ENCODE measurements at regions not wholly inside any gene's neighbourhood (a gene's known extent, or its start where the extent isn't known, plus 50 kb on each side); places are given as distances from the start of the nearest gene placed in this dataset.

DNA sequence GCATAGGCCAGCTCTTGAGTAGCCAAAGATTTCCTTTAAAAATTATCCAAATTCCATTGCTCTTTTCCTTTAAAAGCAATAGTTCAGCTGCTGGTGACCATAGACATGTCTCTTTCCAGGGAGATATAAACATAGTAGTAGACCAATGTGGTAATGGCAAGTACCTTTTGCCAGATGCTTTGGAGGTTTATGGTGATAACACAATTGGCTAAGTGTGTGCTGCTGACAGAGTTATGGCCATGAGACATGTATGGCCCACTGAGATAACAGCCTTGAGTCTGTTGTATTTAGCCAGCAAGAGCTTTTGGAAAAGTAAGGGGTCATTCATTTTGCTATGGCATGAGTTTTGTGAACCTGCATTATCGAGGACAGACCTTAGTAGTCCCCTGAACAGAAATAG lies 1146.8 kb downstream of the TUSC7 start:
- H3K9me3 ChIP-seq (ENCODE audit: control insufficient read depth in 4 of 4, insufficient read depth in 3 of 4, low read length in 3 of 4) = no peaks in the 10 kb centered on the region
- no peaks in the 10 kb centered on the region for H3K27me3 ChIP-seq (ENCODE audit: control insufficient read depth in 3 of 3, insufficient read depth in 3 of 3, low read length in 2 of 3)
- DNase-seq = no peak
- ATAC-seq (ENCODE audit: insufficient read depth, low FRiP score) = no peak
- H3K27ac ChIP-seq (ENCODE audit: low read depth in 1 of 2, low read length in 1 of 2) = no peak overlapping the region
- 82% methylated on average over 1 of the region's 1 CpG for WGBS, 2 donors
- H3K4me3 ChIP-seq = no peak overlapping the region
- no peak overlapping the region for H3K9ac ChIP-seq (ENCODE audit: insufficient read depth in 1 of 2, low read length in 2 of 2)
- TF ChIP-seq, protein P1, sequence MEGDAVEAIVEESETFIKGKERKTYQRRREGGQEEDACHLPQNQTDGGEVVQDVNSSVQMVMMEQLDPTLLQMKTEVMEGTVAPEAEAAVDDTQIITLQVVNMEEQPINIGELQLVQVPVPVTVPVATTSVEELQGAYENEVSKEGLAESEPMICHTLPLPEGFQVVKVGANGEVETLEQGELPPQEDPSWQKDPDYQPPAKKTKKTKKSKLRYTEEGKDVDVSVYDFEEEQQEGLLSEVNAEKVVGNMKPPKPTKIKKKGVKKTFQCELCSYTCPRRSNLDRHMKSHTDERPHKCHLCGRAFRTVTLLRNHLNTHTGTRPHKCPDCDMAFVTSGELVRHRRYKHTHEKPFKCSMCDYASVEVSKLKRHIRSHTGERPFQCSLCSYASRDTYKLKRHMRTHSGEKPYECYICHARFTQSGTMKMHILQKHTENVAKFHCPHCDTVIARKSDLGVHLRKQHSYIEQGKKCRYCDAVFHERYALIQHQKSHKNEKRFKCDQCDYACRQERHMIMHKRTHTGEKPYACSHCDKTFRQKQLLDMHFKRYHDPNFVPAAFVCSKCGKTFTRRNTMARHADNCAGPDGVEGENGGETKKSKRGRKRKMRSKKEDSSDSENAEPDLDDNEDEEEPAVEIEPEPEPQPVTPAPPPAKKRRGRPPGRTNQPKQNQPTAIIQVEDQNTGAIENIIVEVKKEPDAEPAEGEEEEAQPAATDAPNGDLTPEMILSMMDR (IDR thresholded peaks at IDR 0.05; ENCODE audit: control extremely low read depth, extremely low read depth) = no peak
- no peaks in the 10 kb centered on the region for H3K36me3 ChIP-seq (ENCODE audit: control insufficient read depth in 4 of 4, insufficient read depth in 4 of 4, low read length in 4 of 4)
- H3K4me1 ChIP-seq (ENCODE audit: control insufficient read depth in 5 of 5, insufficient read depth in 5 of 5, low read length in 5 of 5) = peaks cover 0 to 4% (median 0%) of the 10 kb centered on the region in 5 donors

DNA sequence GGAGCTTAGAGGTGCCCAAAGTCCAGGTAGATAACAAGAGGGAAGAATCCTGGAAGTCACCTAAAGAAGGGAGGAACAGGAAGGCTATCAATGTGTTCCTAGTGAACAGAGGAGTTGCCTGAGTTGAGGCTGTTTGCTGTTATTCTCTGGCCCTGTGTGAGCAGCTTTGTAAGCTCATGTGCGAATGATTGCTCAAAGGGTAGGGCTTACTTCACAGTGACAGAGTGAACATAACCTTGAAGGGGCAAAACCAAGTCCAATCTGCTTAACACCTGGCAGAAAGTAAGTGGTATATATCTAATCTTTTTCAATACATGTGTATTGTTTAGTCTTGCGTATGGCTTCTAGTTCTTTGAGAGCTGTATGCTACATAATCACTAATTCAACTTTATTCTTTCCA lies 1153.6 kb downstream of the TUSC7 start:
- no peaks in the 10 kb centered on the region for H3K4me1 ChIP-seq (ENCODE audit: control insufficient read depth in 5 of 5, insufficient read depth in 5 of 5, low read length in 5 of 5)
- DNase-seq (no peak), ATAC-seq (ENCODE audit: insufficient read depth, low FRiP score) (no peak)
- no peaks in the 10 kb centered on the region for H3K27me3 ChIP-seq (ENCODE audit: control insufficient read depth in 3 of 3, insufficient read depth in 3 of 3, low read length in 2 of 3)
- no peak overlapping the region for H3K27ac ChIP-seq (ENCODE audit: low read depth in 1 of 2, low read length in 1 of 2)
- H3K36me3 ChIP-seq (ENCODE audit: control insufficient read depth in 4 of 4, insufficient read depth in 4 of 4, low read length in 4 of 4) = no peaks in the 10 kb centered on the region
- TF ChIP-seq, protein P1 (IDR thresholded peaks at IDR 0.05; ENCODE audit: control extremely low read depth, extremely low read depth) = no peak
- no peaks in the 10 kb centered on the region for H3K9me3 ChIP-seq (ENCODE audit: control insufficient read depth in 4 of 4, insufficient read depth in 3 of 4, low read length in 3 of 4)
- H3K9ac ChIP-seq (ENCODE audit: insufficient read depth in 1 of 2, low read length in 2 of 2) = no peak overlapping the region
- WGBS, 2 donors = 93 to 98% methylated on average over 2 of the region's 2 CpGs
- H3K4me3 ChIP-seq = no peak overlapping the region

DNA sequence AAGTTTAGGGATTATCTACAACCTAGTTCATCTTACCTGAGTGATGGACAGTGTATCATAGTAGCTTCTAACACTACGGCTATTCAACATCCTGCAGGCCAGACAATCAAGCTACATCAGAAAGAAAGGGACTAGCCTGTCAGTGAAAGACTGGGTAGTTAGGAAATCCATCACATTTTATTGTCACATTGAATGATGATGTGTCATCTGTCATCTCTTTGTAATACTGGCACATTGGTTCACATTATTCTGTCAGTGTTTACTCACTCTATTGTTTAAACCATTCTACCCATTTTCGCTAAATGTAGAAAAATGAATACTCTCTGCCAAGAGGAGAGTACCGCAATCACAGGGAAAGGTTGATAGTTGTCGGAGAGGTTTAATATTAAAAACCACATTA lies 1155.8 kb downstream of the TUSC7 start:
- TF ChIP-seq, protein P1 (IDR thresholded peaks at IDR 0.05; ENCODE audit: control extremely low read depth, extremely low read depth) = no peak

DNA sequence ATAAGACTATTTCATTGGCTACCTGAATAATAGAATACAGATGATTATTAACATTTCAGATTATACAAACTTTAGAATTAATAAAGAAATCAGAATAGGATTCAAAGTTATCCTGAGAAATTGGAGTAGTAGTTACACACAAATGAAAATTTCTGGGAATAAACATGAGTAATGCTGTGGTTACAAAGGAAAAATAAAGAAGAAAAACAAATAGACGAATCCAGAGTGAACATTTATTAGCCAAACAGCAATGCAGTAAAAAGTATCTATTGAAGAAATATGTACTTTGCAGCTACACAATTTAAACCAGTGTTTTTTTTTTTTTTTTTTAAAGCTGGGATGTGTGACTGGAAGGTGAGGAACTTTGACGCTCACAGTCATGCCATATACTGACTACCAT lies 1159.2 kb downstream of the TUSC7 start:
- WGBS, 2 donors = 85 to 86% methylated on average over 2 of the region's 2 CpGs
- TF ChIP-seq, protein P1 (IDR thresholded peaks at IDR 0.05; ENCODE audit: control extremely low read depth, extremely low read depth) = no peak
- Histone ChIP-seq H3K4me1 (ENCODE audit: control insufficient read depth in 5 of 5, insufficient read depth in 5 of 5, low read length in 5 of 5) (no peaks in the 10 kb centered on the region), H3K27ac (ENCODE audit: low read depth in 1 of 2, low read length in 1 of 2) (no peak overlapping the region), H3K4me3 (no peak overlapping the region), H3K36me3 (ENCODE audit: control insufficient read depth in 4 of 4, insufficient read depth in 4 of 4, low read length in 4 of 4) (no peaks in the 10 kb centered on the region), H3K27me3 (ENCODE audit: control insufficient read depth in 3 of 3, insufficient read depth in 3 of 3, low read length in 2 of 3) (no peaks in the 10 kb centered on the region), H3K9me3 (ENCODE audit: control insufficient read depth in 4 of 4, insufficient read depth in 3 of 4, low read length in 3 of 4) (no peaks in the 10 kb centered on the region), H3K9ac (ENCODE audit: insufficient read depth in 1 of 2, low read length in 2 of 2) (no peak overlapping the region)
- no peak for DNase-seq
- ATAC-seq (ENCODE audit: insufficient read depth, low FRiP score) = no peak

More for the DNA sequence above, 1155.8 kb downstream of the TUSC7 start:
- WGBS, 2 donors = 79 to 91% methylated on average over 4 of the region's 4 CpGs
- Histone ChIP-seq H3K27me3 (ENCODE audit: control insufficient read depth in 3 of 3, insufficient read depth in 3 of 3, low read length in 2 of 3) (no peaks in the 10 kb centered on the region), H3K27ac (ENCODE audit: low read depth in 1 of 2, low read length in 1 of 2) (no peak overlapping the region), H3K4me1 (ENCODE audit: control insufficient read depth in 5 of 5, insufficient read depth in 5 of 5, low read length in 5 of 5) (no peaks in the 10 kb centered on the region), H3K4me3 (no peak overlapping the region), H3K9me3 (ENCODE audit: control insufficient read depth in 4 of 4, insufficient read depth in 3 of 4, low read length in 3 of 4) (no peaks in the 10 kb centered on the region), H3K9ac (ENCODE audit: insufficient read depth in 1 of 2, low read length in 2 of 2) (no peak overlapping the region), H3K36me3 (ENCODE audit: control insufficient read depth in 4 of 4, insufficient read depth in 4 of 4, low read length in 4 of 4) (no peaks in the 10 kb centered on the region)
- ATAC-seq (ENCODE audit: insufficient read depth, low FRiP score) (no peak), DNase-seq (no peak)
